ENCODE measurements at regions not wholly inside any gene's neighbourhood (a gene's known extent, or its start where the extent isn't known, plus 50 kb on each side); places are given as distances from the start of the nearest gene placed in this dataset.

- Histone ChIP-seq H3K36me3 (replicated peaks in 1 of 2; ENCODE audit: control extremely low read depth in 1 of 2, control insufficient read depth in 1 of 2, extremely low read depth in 1 of 2, insufficient read depth in 2 of 2, low read length in 1 of 2) (no peaks in the 10 kb centered on the region), H3K27ac (ENCODE audit: low read length in 2 of 2) (no peak overlapping the region), H3K9ac (ENCODE audit: low read length) (no peak overlapping the region), H3K9me3 (ENCODE audit: control extremely low read depth in 1 of 3, control insufficient read depth in 2 of 3, insufficient read depth in 1 of 3, low read length in 2 of 3) (no peaks in the 10 kb centered on the region), H3K4me3 (ENCODE audit: control extremely low read depth in 1 of 5, extremely low read depth in 1 of 5, insufficient read depth in 1 of 5, low read depth in 2 of 5, low read length in 4 of 5) (no peak overlapping the region), H3K27me3 (replicated peaks in 1 of 4; ENCODE audit: control extremely low read depth in 1 of 4, control insufficient read depth in 3 of 4, insufficient read depth in 4 of 4, low read length in 3 of 4) (no peaks in the 10 kb centered on the region), H2AFZ (ENCODE audit: insufficient read depth, low read depth, low read length, poor library complexity, severe bottlenecking) (no peak overlapping the region), H3K4me1 (ENCODE audit: control insufficient read depth in 2 of 2, insufficient read depth in 2 of 2, low read length in 2 of 2) (no peaks in the 10 kb centered on the region), H3K79me2 (ENCODE audit: control insufficient read depth, insufficient read depth, low read length) (no peaks in the 10 kb centered on the region), H4K20me1 (ENCODE audit: control insufficient read depth, insufficient read depth, low read length, poor library complexity, severe bottlenecking) (no peaks in the 10 kb centered on the region), H3K4me2 (replicated peaks; ENCODE audit: low read depth, low read length, poor library complexity, severe bottlenecking) (no peak overlapping the region)
- CTCF ChIA-PET, result no interaction called here
- POLR2A ChIA-PET, result no interaction called here
- H3K9me3 Mint-ChIP-seq (ENCODE audit: insufficient read depth), result peaks cover 5% of the 10 kb centered on the region
- no peaks in the 10 kb centered on the region for H3K27me3 Mint-ChIP-seq
- no peak overlapping the region for H3K4me3 Mint-ChIP-seq
- ATAC-seq (ENCODE audit: low read depth) (no peak), DNase-seq (no peak)
- WGBS (ENCODE audit: insufficient coverage), result 100% methylated on average over 1 of the region's 2 CpGs
- no peak overlapping the region for H3K27ac Mint-ChIP-seq
- TF ChIP-seq CTCF (IDR thresholded peaks at IDR 0.05) (no peak), EZH2 (IDR thresholded peaks at IDR 0.05; ENCODE audit: borderline replicate concordance, insufficient read depth, low read depth, low read length, poor library complexity, severe bottlenecking) (no peak)
- intact Hi-C loops (cut with micrococcal nuclease), result no loop called here
- no peaks in the 10 kb centered on the region for H3K4me1 Mint-ChIP-seq
Measured at GRCh38 chr17:54282886-54283285, 460.2 kb downstream of the KIF2B start.

DNA sequence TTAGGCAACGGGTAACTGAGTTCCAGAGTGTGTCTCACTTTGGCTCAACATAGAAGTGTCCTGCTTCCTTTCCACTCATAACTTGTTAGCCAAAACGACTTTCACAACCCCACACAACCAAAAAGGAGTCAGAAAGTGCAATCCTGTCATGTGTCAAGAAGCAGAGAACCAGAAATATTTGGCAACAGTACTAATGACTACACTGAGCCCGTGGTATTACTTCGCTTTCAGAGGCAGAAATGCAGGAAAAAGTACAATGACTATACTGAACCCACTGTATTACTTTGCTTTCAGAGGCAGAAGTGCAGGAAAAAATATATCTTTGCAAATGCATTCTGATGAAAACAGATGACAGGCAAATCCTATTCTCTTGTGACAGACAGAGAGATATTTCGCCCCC is 484.6 kb downstream of the KIF2B start:
- WGBS (ENCODE audit: insufficient coverage), result 61% methylated on average over 4 of the region's 5 CpGs
- CTCF ChIA-PET, result no interaction called here

More for the DNA sequence above, 484.6 kb downstream of the KIF2B start:
- H4K20me1 ChIP-seq (ENCODE audit: control insufficient read depth, insufficient read depth, low read length, poor library complexity, severe bottlenecking), result no peaks in the 10 kb centered on the region
- no peak overlapping the region for H3K4me3 ChIP-seq (ENCODE audit: control extremely low read depth in 1 of 5, extremely low read depth in 1 of 5, insufficient read depth in 1 of 5, low read depth in 2 of 5, low read length in 4 of 5)
- no peaks in the 10 kb centered on the region for H3K27me3 ChIP-seq (replicated peaks in 1 of 4; ENCODE audit: control extremely low read depth in 1 of 4, control insufficient read depth in 3 of 4, insufficient read depth in 4 of 4, low read length in 3 of 4)
- no peak overlapping the region for H3K27ac Mint-ChIP-seq
- TF ChIP-seq CTCF (IDR thresholded peaks at IDR 0.05) (no peak), EZH2 (IDR thresholded peaks at IDR 0.05; ENCODE audit: borderline replicate concordance, insufficient read depth, low read depth, low read length, poor library complexity, severe bottlenecking) (no peak)
- H3K4me2 ChIP-seq (replicated peaks; ENCODE audit: low read depth, low read length, poor library complexity, severe bottlenecking), result no peak overlapping the region
- H3K79me2 ChIP-seq (ENCODE audit: control insufficient read depth, insufficient read depth, low read length), result no peaks in the 10 kb centered on the region
- H3K9me3 Mint-ChIP-seq (ENCODE audit: insufficient read depth), result peaks cover 2% of the 10 kb centered on the region
- ATAC-seq (ENCODE audit: low read depth), result no peak
- H3K27me3 Mint-ChIP-seq, result no peaks in the 10 kb centered on the region
- no peaks in the 10 kb centered on the region for H3K4me1 Mint-ChIP-seq
- intact Hi-C loops (cut with micrococcal nuclease), result no loop called here
- no peaks in the 10 kb centered on the region for H3K9me3 ChIP-seq (ENCODE audit: control extremely low read depth in 1 of 3, control insufficient read depth in 2 of 3, insufficient read depth in 1 of 3, low read length in 2 of 3)
- H3K4me1 ChIP-seq (ENCODE audit: control insufficient read depth in 2 of 2, insufficient read depth in 2 of 2, low read length in 2 of 2), result no peaks in the 10 kb centered on the region
- POLR2A ChIA-PET, result no interaction called here
- no peak overlapping the region for H2AFZ ChIP-seq (ENCODE audit: insufficient read depth, low read depth, low read length, poor library complexity, severe bottlenecking)
- no peaks in the 10 kb centered on the region for H3K36me3 ChIP-seq (replicated peaks in 1 of 2; ENCODE audit: control extremely low read depth in 1 of 2, control insufficient read depth in 1 of 2, extremely low read depth in 1 of 2, insufficient read depth in 2 of 2, low read length in 1 of 2)
- DNase-seq, result no peak
- no peak overlapping the region for H3K4me3 Mint-ChIP-seq
- no peak overlapping the region for H3K9ac ChIP-seq (ENCODE audit: low read length)
- H3K27ac ChIP-seq (ENCODE audit: low read length in 2 of 2), result no peak overlapping the region
